Ovary (tissue), 7 donors: ENCODE measurements at regions not wholly inside any gene's neighbourhood (a gene's known extent, or its start where the extent isn't known, plus 50 kb on each side); places are given as distances from the start of the nearest gene placed in this dataset.

ENCODE experiments used
- DNase-seq, 5 donors: peaks; one replicate each; pipeline ENCODE4 v3.0.0-alpha.2; 2019 to 2020
- H3K27ac ChIP-seq, 2 donors: fragments of 200-600 bp; one replicate each; pipeline versions ENCODE4 v1.5.1 to v1.8.0; 2019 to 2022
- H3K27me3 ChIP-seq: fragments of 200-600 bp; one replicate; pipeline ENCODE4 v1.8.0; 2022
- H3K36me3 ChIP-seq: fragments of 200-600 bp; sonication (generic); one replicate; pipeline ENCODE4 v1.5.1; 2019
- H3K4me1 ChIP-seq: one replicate; pipeline ENCODE4 v1.8.1; 2013; ENCODE audit warnings: mild to moderate bottlenecking, moderate library complexity; ENCODE audit not compliant: insufficient read depth
- H3K4me3 ChIP-seq: fragments of 200-600 bp; sonication (generic); one replicate; pipeline ENCODE4 v1.5.1; 2017
- H3K9me3 ChIP-seq, 2 donors: fragments of 200-600 bp in 1 of 2; sonication (generic) in 1 of 2; one replicate each; pipeline versions ENCODE4 v1.5.1 to v1.8.1; 2013 to 2019; ENCODE audit warnings: mild to moderate bottlenecking in 1 of 2, moderate library complexity in 1 of 2
- EP300 ChIP-seq: sonication (generic); formaldehyde crosslinking; IDR thresholded peaks from one replicate; pipeline ENCODE4 v1.6.1; 2017; ENCODE audit warnings: antibody characterized with exemption
- POLR2A ChIP-seq: fragments of 450-650 bp; IDR thresholded peaks from one replicate; pipeline ENCODE4 v1.6.1; 2017; ENCODE audit warnings: antibody characterized with exemption, mild to moderate bottlenecking, moderate library complexity
- WGBS, 3 donors: extraction: QIAGEN DNeasy Blood & Tissue Kit in 1 of 3; methylation state at CpG; one replicate each; pipeline versions ENCODE4 v1.1.5 to v1.1.7; 2013 to 2017; 5-methylcytosine and 5-hydroxymethylcytosine counted together
- intact Hi-C, 4 donors: fragments of 100-400 bp; cut with DNase I; formaldehyde crosslinking; loops; one replicate each; pipeline versions ENCODE4 v1.11.0 to v1.15.1; 2022 to 2023
- TF ChIP-seq, protein P1 (sequence below), 3 donors: fragments of 450-650 bp in 2 of 3; fragments of 200-600 bp in 1 of 3; IDR thresholded peaks; one replicate each; pipeline versions ENCODE4 v1.5.1 to v1.8.0; 2016 to 2022; ENCODE audit warnings: antibody characterized with exemption in 3 of 3, mild to moderate bottlenecking in 1 of 3
- donor health status: DM: no; HTN: no; CAD: no; lungs with moderate emphysema.
- donor health status: DM: no; HTN: no; CAD: no.
- donor health status: Bipolar disorder and iron deficiency.
- donor health status: DM: no; HTN: no; CAD: no.
- donor health status: DM: yes; HTN: yes; CAD: no.

DNA sequence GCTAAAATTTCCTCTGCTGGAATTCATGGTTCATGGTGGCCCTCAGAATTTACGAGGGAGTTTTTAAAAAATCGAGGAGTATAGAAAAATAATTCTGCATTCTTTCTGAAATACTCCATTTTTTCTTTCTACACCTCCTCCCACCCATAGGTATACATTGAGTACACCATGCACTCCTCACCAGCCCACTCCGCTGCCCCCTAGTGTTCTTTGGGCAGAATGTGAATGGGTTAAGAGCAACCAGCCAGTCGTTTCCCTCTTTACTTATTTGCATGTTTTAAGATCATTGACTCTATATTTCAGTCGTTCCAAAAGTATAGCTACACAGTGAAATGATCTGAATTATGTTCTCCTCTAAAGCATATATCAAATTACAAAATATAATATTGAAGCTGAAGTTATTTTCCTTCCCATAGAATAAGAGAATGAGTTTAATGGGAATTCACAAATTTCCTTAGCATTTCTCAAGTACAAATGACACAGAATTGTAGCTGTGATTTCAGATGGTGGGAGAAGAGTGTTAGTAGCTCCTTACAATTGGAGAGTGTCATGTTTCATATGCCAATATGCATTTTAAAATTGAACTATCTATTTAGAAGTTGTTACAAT, 977.7 kb upstream of the SLC35B3 start:
- no peak for DNase-seq
- no peaks in the 10 kb centered on the region for H3K9me3 ChIP-seq
- no peaks in the 10 kb centered on the region for H3K4me1 ChIP-seq
- no peak overlapping the region for H3K27ac ChIP-seq
- intact Hi-C loops, result no loop called here
- no peaks in the 10 kb centered on the region for H3K27me3 ChIP-seq
- H3K36me3 ChIP-seq, result no peaks in the 10 kb centered on the region
- 24 to 36% (median 28%) methylated on average over 5 of the region's 5 CpGs for WGBS, 3 donors
- no peak overlapping the region for H3K4me3 ChIP-seq
- TF ChIP-seq, protein P1, sequence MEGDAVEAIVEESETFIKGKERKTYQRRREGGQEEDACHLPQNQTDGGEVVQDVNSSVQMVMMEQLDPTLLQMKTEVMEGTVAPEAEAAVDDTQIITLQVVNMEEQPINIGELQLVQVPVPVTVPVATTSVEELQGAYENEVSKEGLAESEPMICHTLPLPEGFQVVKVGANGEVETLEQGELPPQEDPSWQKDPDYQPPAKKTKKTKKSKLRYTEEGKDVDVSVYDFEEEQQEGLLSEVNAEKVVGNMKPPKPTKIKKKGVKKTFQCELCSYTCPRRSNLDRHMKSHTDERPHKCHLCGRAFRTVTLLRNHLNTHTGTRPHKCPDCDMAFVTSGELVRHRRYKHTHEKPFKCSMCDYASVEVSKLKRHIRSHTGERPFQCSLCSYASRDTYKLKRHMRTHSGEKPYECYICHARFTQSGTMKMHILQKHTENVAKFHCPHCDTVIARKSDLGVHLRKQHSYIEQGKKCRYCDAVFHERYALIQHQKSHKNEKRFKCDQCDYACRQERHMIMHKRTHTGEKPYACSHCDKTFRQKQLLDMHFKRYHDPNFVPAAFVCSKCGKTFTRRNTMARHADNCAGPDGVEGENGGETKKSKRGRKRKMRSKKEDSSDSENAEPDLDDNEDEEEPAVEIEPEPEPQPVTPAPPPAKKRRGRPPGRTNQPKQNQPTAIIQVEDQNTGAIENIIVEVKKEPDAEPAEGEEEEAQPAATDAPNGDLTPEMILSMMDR (IDR thresholded peaks at IDR 0.05), result no peak
- TF ChIP-seq EP300 (no peak), POLR2A (no peak)

DNA sequence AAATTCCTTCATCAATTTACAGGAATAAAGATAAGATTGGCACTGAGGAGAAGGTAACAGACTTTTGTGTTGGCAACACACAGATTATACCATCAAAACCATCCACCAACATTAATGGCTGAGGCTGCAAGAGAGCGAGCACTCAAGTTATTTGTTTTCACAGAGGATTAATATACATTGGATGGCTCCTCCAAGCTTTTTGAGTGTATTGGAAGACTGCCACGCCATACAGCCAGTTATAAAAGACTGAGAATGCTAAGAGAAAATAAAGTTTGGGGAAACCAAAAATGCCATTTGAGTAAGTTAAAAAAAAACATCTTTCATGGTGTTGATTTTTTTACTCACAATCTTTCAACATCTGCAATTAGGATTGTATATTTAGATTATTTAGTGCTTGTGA, 973.8 kb upstream of the SLC35B3 start:
- H3K36me3 ChIP-seq, result no peaks in the 10 kb centered on the region
- H3K9me3 ChIP-seq, result no peaks in the 10 kb centered on the region
- no peak overlapping the region for H3K4me3 ChIP-seq
- no peak for DNase-seq
- no peaks in the 10 kb centered on the region for H3K4me1 ChIP-seq
- H3K27ac ChIP-seq, result no peak overlapping the region
- 62 to 69% (median 69%) methylated on average over 2 of the region's 2 CpGs for WGBS, 3 donors
- TF ChIP-seq POLR2A (no peak), EP300 (no peak)
- TF ChIP-seq, protein P1 (IDR thresholded peaks at IDR 0.05), result no peak
- intact Hi-C loops, result no loop called here
- no peaks in the 10 kb centered on the region for H3K27me3 ChIP-seq

DNA sequence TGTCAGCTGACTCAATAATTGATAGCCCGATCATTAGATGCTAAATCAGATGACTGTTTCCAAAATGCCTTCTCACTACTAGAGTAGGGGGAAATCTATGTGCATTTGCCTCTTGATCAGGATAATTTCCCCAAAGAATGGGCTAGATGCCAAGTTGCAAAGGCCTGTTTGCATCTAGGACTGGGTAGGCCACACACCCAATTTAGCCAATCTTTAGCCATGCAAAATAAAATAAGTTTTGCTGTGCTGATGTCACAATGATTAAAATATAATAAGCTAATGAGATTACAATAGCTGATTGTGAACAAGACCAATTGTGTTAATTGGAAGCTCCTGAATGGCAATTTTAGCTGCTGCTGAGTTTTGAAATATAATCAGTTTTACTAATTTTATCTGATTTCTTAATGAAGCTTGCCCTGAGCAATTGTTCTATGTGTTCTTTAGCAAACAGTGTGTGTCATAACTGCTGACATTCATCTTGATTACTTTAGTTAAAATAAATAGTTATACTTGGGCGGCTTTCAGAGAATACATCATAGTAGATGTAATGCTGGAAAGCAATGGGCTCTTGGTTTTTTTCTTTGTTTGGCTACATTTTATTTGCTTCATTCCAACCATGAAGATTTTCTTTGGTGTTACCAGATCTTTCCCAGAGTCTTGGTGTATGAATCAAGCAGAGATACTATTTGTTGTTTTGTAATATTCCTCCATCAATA, 973.2 kb upstream of the SLC35B3 start:
- no peak for TF ChIP-seq EP300
- TF ChIP-seq, protein P1 (IDR thresholded peaks at IDR 0.05), result no peak
- no peak for TF ChIP-seq POLR2A
- intact Hi-C loops, result no loop called here
- no peak overlapping the region for H3K27ac ChIP-seq
- H3K9me3 ChIP-seq, result no peaks in the 10 kb centered on the region
- H3K36me3 ChIP-seq, result no peaks in the 10 kb centered on the region
- WGBS, 3 donors, result 83 to 99% (median 95%) methylated on average over 2 of the region's 2 CpGs
- H3K27me3 ChIP-seq, result no peaks in the 10 kb centered on the region
- DNase-seq, result no peak
- no peak overlapping the region for H3K4me3 ChIP-seq
- H3K4me1 ChIP-seq, result no peaks in the 10 kb centered on the region

DNA sequence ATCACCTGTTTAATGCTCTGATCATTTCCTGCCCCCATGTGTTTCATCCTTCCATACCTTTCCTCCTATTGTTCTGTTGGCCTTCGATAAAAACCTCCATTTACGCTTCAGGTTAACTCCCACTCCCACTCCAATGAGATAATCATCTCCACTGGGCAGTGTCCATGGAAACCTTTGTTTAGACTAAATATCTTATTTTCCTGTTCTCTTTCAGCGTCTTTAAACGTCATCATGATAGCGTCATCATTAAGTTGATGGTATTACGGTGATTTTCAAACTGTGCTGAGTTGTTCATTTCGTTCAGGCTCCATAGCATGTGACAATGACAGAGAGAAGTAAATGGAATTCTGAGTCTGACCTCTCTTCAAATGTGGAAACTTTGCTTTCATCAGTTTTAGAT, 970.5 kb upstream of the SLC35B3 start:
- no peaks in the 10 kb centered on the region for H3K27me3 ChIP-seq
- no peak for DNase-seq
- H3K27ac ChIP-seq, result no peak overlapping the region
- TF ChIP-seq EP300 (no peak), POLR2A (no peak)
- TF ChIP-seq, protein P1 (IDR thresholded peaks at IDR 0.05), result no peak
- H3K36me3 ChIP-seq, result no peaks in the 10 kb centered on the region
- H3K4me1 ChIP-seq, result no peaks in the 10 kb centered on the region
- H3K9me3 ChIP-seq, result no peaks in the 10 kb centered on the region
- H3K4me3 ChIP-seq, result no peak overlapping the region
- intact Hi-C loops, result no loop called here
- WGBS, 3 donors, result 76 to 83% (median 80%) methylated on average over 7 of the region's 7 CpGs
